HUDEP-2 (cell line): ENCODE measurements at regions not wholly inside any gene's neighbourhood (a gene's known extent, or its start where the extent isn't known, plus 50 kb on each side); places are given as distances from the start of the nearest gene placed in this dataset.

Source experiments
- DNase-seq, 76 experiments: peaks; one replicate each; lab custom pipeline; 2025; ENCODE audit not compliant: unreplicated experiment in 76 of 76; lab: John Stamatoyannopoulos, UW

DNA sequence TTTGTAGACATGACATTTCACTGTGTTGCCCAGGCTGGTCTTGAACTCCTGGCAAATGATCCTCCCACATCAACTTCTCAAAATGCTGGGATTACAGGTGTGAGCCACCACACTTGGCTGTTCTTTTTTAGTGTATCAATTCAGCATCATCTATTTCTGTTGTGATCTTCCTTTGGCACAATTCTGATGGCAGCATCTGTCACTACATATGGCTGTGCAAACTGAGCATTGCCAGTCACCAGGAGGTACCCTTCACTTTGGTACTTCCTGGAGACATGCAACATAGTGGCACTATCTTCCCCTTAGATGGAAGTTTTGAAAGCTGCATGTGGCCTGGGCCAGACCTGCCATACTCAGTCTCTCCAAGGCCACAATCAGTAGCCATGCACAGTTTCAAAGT is 467.1 kb upstream of the TMPO start:
- DNase-seq, result no peak

DNA sequence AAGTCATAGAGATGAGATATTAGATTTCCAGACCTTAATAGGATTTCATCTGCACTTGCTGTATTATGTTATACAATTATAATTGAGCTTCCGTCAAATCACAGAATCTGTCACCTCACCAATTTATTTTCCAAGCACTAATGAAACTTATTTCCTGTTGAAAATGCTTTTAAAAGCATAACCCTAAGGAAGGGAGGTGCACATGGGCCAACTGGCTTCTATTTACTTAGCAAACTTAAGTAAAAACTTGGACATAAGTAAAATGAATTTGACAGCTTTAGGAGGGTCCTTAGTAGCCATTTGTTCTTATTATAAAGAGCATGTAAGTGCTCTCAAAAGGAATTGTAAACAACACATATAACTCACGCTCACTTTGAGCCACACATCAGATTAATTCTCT is 462.2 kb upstream of the TMPO start:
- no peak for DNase-seq

DNA sequence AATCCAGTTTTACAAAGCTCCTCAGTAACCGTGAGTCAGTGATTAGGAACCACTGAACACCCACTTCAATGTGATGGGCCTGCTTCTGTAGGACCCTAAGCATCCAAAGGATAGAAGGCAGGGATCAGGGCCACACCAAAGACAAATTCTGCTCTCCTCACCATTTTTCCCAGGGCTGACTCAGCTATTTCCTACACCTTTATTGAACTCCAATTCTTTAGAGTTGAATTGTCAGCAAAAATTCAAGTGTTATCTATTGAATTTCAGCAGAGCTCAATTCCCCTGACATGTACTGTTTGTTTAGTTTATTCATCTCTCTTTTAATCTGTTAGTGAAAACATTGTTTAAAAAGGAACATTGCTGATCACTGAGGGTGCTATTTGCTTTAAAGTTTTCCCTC is 457.7 kb upstream of the TMPO start:
- no peak for DNase-seq

DNA sequence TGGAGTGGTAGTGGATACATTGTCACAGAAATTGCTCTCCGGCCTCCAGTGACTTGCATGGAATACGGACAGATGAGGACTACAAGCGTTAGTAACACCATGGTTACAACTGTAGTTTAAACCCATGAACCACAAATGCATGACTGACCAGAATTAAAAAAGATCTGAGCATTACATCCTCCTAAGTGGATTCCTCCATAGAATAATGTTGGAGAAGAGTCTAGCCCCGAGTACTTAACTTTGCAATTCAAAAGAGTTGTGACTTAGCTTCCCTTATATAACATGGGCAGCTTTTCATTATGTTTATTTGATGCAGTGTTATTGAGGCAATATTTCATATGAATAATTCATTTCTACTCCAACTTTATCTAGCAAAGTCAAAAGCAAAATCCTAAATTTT is 457.2 kb upstream of the TMPO start:
- DNase-seq, result no peak

DNA sequence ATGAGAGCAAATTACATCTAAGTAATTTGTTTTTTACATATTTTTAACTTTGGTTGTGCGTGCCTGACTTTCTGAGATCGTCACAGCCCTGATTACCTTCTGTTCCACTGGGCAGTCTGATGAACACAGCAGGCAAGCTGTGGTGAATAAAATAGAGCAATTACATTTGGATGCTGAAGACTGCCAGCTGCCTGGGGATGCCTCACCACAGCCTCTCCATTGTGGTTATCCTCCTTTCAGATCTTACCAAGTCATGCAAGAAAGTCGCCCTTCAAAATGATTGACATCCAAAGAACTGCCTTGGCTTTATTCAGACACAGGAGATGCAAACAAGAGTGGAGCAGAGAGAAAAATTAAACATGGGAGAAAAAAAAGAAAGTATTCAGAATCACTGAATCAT is 456.6 kb upstream of the TMPO start:
- DNase-seq, result no peak

DNA sequence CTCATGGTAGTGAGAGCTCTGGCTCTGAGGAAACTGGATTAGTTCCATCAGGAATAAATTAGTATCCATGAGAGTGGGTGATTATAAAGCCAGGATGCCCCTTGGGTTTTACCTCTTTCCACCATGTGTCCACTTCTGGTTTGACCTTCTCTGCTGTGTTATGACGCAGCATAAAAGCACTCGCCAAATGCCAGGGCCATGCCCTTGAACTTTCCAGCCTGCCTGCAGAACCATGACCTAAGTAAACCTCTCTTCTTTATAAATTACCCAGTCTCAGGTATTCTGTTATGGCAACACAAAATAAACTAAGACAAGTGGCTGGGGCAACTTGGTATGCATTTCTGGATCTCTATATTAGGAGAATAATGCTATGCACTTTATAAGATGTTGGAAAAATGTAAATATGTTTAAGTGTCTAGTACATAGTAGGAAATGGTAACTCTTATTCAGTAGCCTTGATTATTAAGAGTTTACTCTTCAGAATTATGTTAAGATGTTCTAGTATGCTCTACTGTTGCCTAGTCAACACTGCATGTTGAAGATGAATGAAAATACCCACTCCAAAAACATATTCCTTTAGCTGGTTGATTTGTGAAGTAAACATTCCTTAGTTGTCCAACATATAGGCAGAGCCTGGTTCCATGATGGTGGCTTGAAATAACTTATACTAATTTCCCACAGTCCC is 455.6 kb upstream of the TMPO start:
- DNase-seq, result no peak

DNA sequence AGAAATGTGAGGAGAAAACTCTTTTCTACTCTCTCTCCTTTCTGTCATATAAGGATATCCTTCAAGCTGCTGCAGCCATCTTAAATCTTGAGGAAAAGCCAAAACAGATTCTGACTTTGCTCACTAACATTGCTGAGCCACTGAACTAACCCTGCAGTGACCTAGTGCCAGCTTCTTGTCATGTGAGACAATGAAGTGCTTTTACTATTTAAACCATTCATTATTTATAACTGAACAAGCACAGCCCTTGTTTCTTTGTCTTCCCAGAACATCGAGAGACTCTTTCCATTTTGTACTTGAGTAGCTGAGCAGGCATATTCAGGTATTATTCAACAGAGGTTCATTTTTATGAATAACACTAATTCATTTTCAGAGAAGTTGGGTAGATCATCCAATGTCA is 455.0 kb upstream of the TMPO start:
- no peak for DNase-seq

DNA sequence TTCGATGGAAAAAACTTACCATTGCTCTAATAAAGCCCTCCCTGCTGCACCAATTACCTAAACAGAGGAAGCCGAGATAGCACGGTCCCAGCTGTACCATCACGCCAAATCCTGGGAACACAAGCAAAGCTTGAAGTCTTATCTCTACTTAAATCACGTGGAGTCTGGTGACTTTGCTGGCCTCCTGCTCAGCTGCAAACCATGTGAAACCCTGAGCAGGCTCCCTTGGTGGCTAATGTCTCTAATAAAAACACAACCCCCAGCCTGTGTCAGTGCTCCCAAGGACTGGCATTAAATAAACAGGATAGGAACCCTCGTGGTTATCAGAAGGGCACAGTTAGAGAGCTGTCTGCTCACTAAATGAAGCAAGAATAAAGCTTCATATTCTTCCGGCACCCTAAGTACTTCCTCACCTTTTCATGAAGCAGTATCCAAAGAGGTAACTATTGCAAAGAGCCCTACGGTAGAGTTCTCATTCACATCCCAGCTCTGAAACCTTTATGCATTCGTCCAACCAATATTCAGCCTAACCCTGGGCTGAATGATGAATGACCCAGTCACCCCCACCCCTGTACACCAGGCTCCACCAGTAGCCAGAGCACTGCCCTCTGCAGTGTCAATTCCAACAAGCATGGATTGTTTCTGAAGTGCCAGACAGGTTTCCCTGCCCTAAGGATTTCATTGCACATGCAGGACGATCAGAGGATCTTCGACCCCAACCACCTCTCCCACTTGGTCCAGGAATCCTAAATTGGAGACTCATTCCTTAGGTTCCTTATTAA is 452.7 kb upstream of the TMPO start:
- no peak for DNase-seq

DNA sequence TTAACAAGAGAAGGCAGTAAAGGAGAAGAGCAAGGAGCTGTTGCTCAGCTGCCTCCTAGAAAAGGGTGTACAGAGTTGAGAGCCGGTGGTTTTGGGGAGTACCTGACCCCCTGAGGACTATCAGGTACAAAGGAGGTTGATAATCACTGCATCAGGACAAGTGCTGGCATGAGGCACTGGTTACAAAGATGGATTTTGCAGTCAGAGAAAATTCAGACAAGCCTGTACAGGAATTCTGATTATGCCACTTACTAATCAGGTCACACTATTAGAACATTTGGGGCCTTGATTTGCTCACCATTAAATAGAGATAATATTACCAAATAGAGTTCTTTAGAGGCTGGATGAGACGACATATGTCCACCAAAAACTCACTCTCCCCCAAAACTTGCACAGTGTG is 450.9 kb upstream of the TMPO start:
- DNase-seq, result no peak

DNA sequence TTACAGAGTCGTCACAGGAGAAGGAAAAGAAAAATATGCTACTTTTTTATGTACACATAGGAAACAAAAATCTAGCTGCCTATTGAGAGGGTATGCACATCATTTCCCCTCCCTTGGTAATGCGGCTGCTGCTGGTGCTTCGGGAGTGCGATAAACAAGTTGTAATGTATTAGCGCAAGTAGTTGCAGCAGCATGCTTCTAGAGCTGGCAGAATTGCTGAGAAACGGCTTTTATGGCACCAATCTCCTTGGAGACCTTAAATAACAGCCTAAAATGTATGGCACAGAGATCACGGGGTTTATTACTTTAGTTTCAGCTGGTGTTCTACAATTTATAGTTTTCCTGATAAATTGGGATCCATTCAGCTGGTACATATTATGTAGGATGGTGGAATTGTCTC is 447.6 kb upstream of the TMPO start:
- no peak for DNase-seq

DNA sequence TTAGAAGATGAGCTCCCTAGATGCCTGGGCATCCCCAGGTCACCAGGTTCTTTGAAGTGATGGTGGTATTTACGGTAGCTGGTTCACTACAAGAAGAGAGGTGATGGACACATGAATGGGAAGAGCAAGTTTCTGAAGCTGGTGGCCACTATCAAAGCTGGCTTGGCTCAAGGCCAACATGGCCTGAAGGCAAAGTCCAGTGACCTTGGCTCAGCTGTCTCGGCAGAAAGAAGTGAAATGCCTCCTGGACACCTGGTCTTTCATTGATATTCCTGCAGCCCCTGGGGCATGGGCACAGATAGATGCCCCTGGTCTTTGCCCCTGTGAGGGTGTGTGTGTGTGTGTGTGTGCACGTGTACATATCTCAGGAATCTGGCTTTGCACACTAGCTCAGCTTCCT is 441.8 kb upstream of the TMPO start:
- DNase-seq, result no peak

DNA sequence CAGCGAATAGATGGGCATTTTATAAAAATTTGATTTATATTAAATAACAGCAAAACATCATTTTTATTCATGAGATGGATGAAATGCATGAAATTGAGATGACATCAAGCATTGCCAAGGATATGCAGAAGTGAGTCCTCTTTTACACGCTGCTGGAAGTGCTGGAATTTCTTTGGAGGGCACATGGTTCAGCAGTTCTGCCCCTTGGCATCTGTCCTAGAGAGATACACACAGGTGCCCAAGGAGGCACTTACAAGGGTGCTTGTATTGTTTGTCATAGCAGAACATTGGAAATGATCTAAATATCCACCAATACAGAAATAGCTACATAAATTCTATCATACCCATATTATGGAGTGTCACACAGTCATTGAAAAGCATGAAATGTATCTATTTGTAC is 441.1 kb upstream of the TMPO start:
- no peak for DNase-seq

DNA sequence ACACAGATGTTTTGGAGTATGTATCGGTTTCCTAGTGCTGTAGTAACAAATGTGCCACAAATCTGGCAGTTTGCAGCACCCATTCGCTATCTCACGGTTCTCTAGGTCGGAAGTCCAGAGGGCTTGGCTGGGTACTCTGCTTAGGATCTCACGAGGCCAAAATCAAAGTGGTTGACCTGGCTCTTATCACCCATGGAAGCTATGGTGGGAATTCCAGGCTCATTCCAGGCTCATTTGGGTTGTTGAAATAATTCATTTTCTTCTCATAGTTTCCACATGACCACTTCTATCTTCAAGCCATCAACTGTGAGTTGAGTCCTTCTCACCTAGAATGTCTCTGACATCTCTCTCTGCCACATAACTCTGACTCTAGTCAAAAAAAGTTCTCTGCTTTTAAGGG is 431.0 kb upstream of the TMPO start:
- DNase-seq, result no peak

DNA sequence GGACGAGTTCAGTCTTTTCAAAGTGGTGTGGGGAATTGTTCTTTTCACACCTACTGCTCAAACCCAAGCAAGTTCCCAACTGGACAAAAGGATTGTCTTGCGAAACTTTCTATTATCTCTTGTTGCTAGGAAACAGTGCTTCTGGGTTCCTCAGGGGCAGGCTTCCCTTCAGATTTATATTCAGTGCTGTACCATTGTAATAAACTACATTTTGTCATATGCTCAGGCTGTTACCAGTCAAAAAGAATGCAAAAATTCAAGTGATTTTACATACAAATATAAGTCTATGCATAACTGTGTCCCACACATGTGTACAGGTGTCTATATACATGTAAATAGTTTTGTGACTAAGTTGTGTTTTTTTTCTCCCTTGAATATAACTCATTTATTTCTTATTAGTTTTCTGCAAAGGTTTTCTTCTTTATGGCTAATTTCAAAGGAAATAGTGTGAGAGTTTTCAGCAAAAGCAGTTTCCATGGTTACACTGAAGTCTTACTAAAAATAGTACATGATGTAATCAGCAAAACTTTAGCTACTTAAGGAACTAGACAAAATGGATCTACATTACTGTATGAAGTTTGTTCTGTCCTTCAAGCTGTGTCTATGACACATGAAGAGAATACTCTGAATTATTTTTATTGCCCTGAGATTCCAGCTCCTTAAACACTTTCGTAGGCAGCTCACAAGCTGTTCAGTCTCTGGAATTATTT is 430.2 kb upstream of the TMPO start:
- no peak for DNase-seq

DNA sequence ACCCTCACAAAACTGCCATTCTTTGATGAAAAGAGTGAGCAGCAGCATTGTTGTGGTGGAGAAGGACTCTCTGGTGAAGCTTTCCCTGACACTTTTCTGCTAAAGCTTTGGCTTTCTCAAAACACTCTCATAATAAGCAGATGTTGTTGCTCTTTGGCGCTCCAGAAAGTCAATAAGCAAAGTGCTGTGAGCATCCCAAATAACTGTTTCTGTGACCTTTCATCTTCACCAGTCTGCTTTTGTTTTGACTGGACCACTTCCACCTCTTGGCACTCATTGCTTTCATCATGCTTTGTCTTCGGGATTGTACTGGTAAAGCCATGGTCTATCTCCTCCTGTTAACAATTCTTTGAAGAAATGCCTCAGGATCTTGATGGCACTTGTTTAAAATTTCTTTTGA is 424.7 kb upstream of the TMPO start:
- no peak for DNase-seq

DNA sequence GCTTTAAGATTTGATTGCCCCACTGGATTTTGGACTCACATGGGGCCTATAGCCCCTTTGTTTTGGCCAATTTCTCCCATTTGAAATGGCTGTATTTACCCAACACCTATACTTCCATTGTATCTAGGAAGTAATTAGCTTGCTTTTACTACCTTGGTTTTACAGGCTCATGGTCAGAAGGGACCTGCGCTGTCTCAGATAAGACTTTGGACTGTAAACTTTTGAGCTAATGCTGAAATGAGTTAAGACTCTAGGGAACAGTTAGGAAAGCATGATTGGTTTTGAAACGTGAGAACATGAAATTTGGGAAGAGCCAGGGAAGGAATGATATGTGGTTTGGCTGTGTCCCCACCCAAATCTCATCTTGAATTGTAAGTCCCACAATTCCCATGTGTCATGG is 419.0 kb upstream of the TMPO start:
- DNase-seq, result no peak

DNA sequence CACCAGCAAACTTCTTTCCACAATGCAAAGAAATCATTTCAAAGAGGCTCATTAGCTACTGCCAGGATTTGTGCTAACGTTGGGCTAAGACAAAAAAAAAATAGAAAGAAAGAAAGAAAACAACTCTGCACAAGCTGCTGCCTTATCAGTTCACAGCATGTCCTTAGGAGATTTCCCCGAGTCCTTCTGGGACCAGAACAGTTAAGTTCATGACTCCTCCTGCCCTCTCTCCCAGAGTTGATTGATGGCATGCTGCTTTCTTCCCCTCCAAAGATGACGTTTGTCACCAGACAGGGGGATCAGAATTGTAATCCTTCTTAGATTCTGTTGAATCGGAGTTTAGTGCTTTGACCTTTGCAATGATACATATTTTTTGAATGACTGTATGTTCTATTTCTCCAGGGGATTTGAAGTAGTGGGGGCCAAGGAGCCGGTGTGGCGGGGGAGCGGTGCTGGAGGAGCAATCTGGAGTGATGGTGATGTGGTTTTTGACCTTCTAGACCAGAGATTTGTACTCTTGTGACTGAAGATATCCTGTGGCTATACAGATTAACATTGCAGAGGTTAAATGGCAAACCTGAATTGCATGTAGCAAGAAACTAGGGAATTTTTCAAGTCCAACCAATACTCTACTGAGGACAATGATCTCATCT is 409.2 kb upstream of the TMPO start:
- DNase-seq, result no peak

DNA sequence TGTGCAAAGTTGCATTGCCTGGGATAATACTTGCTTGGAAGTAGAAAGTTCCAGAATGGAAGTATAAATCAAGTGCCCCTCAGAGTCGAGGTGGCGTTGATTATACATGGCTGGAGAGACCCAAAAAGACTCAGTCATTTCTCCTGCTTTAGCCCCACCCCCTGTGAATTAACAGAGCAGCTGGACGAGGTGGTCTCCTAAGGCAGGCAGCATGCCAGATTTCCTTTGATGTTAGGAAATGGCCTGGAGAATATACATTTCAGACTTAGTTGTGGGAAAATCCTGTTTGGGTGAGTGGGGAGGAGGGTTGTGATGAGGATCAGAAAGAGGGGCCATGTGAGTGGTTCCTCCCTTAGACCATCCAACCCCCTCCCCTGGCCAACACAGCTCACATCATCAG is 406.1 kb upstream of the TMPO start:
- no peak for DNase-seq

DNA sequence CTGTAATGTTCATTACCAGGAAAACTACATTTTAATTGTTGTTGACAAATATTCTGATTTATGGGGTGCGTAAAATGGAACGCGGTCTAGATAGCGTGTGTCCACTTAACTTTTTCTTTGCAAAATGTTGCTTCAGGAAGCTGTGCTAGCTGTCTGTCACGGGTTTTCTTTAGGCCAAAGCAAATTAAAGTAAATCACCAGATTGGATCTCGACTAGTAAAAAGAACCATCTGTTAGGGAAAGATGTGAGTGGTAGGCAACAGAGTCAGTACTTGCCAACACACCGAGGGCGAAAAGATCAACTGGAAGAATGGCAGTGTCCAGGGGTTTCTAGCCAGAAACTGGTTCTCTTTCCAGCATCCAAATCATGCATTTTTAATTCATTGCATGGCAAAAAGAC is 404.9 kb upstream of the TMPO start:
- no peak for DNase-seq

DNA sequence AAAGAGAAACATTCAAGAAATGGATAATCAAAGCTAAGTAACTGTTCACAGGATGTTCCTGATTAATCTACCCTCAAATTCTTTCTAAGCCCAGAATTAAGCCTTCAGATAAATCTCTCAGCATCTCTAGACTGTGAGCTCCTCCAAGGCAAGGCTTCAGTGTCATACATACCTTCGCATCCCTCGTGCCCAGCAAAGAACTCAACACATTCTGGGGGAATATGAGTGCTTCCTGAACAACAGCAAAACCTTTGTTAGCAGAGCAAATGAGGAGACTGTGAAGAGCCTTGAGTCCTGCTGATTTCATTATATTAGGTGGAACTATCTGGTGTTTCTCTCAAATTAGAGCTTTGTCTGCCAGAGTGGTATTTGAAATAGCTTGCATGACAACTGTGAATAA is 401.8 kb upstream of the TMPO start:
- DNase-seq, result no peak

DNA sequence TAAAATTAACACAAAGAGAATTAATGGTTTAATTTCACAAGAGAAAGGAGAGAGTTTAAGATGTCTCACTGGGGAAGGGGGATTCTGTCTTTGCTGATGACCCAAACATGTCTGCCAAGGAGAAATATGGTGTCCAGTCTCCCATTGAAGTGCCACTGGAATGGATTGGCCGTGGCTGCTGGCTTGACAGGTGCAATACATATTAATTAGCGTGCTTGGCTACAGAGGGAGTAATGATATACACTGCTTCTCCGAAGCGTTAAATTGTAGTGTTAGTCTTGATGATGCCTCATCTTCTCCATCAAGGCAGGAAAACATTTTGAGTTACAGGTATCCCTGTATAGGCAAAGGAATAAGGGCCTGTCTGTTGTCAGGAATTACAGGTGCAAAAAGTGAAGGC is 393.4 kb upstream of the TMPO start:
- DNase-seq, result no peak
